Loucy (cell line): ENCODE measurements at regions not wholly inside any gene's neighbourhood (a gene's known extent, or its start where the extent isn't known, plus 50 kb on each side); places are given as distances from the start of the nearest gene placed in this dataset.

Experiments used
- H2AFZ ChIP-seq: fragments of 200-600 bp; sonication (generic); 2 replicates; pipeline ENCODE4 v1.6.0; 2016; ENCODE audit warnings: antibody characterized with exemption, mild to moderate bottlenecking, low read length, moderate library complexity
- H3F3A ChIP-seq: fragments of 200-600 bp; 2 replicates; pipeline ENCODE4 v1.6.0; 2016; ENCODE audit warnings: antibody characterized with exemption, low read depth, mild to moderate bottlenecking
- H3K27me3 ChIP-seq: fragments of 200-600 bp; sonication (generic); 2 replicates; pipeline ENCODE4 v1.6.1; 2014; ENCODE audit warnings: low read length, mild to moderate bottlenecking; ENCODE audit not compliant: insufficient read depth, poor library complexity, severe bottlenecking
- H3K36me3 ChIP-seq: fragments of 200-600 bp; sonication (generic); 2 replicates; pipeline ENCODE4 v1.6.1; 2016; ENCODE audit warnings: low read length; ENCODE audit not compliant: insufficient read depth
- H3K4me1 ChIP-seq: fragments of 200-600 bp; sonication (generic); 2 replicates; pipeline ENCODE4 v1.5.1; 2014; ENCODE audit warnings: low read length, mild to moderate bottlenecking; ENCODE audit not compliant: insufficient read depth, poor library complexity, severe bottlenecking
- H3K4me2 ChIP-seq: fragments of 200-600 bp; sonication (generic); 2 replicates; pipeline ENCODE4 v1.6.0; 2014; ENCODE audit warnings: antibody characterized with exemption, low read length, low read depth, mild to moderate bottlenecking; ENCODE audit not compliant: poor library complexity, severe bottlenecking
- H3K4me3 ChIP-seq: fragments of 200-600 bp; sonication (generic); 2 replicates; pipeline ENCODE4 v1.5.1; 2014; ENCODE audit warnings: low read length, mild to moderate bottlenecking, mixed read lengths; ENCODE audit not compliant: poor library complexity, severe bottlenecking
- H3K79me2 ChIP-seq: fragments of 200-600 bp; sonication (generic); 2 replicates; pipeline ENCODE4 v1.6.1; 2014; ENCODE audit warnings: low read length; ENCODE audit not compliant: insufficient read depth
- H3K9ac ChIP-seq: fragments of 200-600 bp; sonication (generic); 2 replicates; pipeline ENCODE4 v1.6.0; 2014; ENCODE audit warnings: mild to moderate bottlenecking, low read depth, low read length, moderate library complexity; ENCODE audit not compliant: poor library complexity, severe bottlenecking
- H3K9me2 ChIP-seq: fragments of 200-600 bp; sonication (generic); replicated peaks from 2 replicates; pipeline ENCODE4 v1.6.1; 2016; ENCODE audit warnings: low read depth, low read length, mixed read lengths
- H3K9me3 ChIP-seq: fragments of 200-600 bp; sonication (generic); 2 replicates; pipeline ENCODE4 v1.6.1; 2014; ENCODE audit warnings: mild to moderate bottlenecking, antibody characterized with exemption, low read length, low read depth; ENCODE audit not compliant: insufficient read depth
- H4K20me1 ChIP-seq: fragments of 200-600 bp; sonication (generic); 2 replicates; pipeline ENCODE4 v1.6.0; 2014; ENCODE audit warnings: antibody characterized with exemption, low read length, mild to moderate bottlenecking; ENCODE audit not compliant: insufficient read depth, poor library complexity, severe bottlenecking
- CTCF ChIP-seq: fragments of 200-600 bp; sonication (generic); conservative IDR thresholded peaks from 2 replicates; pipeline ENCODE4 v1.5.1; 2014; ENCODE audit warnings: mild to moderate bottlenecking, antibody characterized with exemption, low read length
- EZH2phosphoT487 ChIP-seq: fragments of 200-600 bp; IDR thresholded peaks from 2 replicates; pipeline ENCODE4 v1.6.1; 2018; ENCODE audit warnings: antibody characterized with exemption, mild to moderate bottlenecking, moderate library complexity, borderline replicate concordance

GRCh38 chr2:72015266-72015665, 132.4 kb downstream of the CYP26B1 start:
- no peaks in the 10 kb centered on the region for H3K9me2 ChIP-seq
- no peak overlapping the region for H3K4me3 ChIP-seq
- H3K36me3 ChIP-seq: no peaks in the 10 kb centered on the region
- H2AFZ ChIP-seq: no peak overlapping the region
- TF ChIP-seq EZH2phosphoT487 (no peak), CTCF (no peak)
- no peak overlapping the region for H3K4me2 ChIP-seq
- no peaks in the 10 kb centered on the region for H3K27me3 ChIP-seq
- no peaks in the 10 kb centered on the region for H3K79me2 ChIP-seq
- no peaks in the 10 kb centered on the region for H3K9me3 ChIP-seq
- no peak overlapping the region for H3K9ac ChIP-seq
- no peaks in the 10 kb centered on the region for H3K4me1 ChIP-seq
- H4K20me1 ChIP-seq: no peaks in the 10 kb centered on the region
- no peaks in the 10 kb centered on the region for H3F3A ChIP-seq

- Histone ChIP-seq H4K20me1 (no peaks in the 10 kb centered on the region), H3K9me2 (no peaks in the 10 kb centered on the region), H3K9me3 (no peaks in the 10 kb centered on the region), H3F3A (no peaks in the 10 kb centered on the region), H3K9ac (no peak overlapping the region), H3K79me2 (no peaks in the 10 kb centered on the region), H3K4me1 (no peaks in the 10 kb centered on the region), H3K36me3 (no peaks in the 10 kb centered on the region), H3K27me3 (no peaks in the 10 kb centered on the region), H3K4me2 (no peak overlapping the region), H2AFZ (no peak overlapping the region), H3K4me3 (no peak overlapping the region)
- TF ChIP-seq EZH2phosphoT487 (no peak), CTCF (no peak)
Observed at GRCh38 chr2:72014831-72015230, 132.8 kb downstream of the CYP26B1 start.

- Histone ChIP-seq H3K4me2 (no peak overlapping the region), H3K4me3 (no peak overlapping the region), H3F3A (no peaks in the 10 kb centered on the region), H3K9ac (no peak overlapping the region), H3K9me3 (no peaks in the 10 kb centered on the region), H3K4me1 (no peaks in the 10 kb centered on the region), H2AFZ (no peak overlapping the region), H3K36me3 (no peaks in the 10 kb centered on the region), H3K79me2 (no peaks in the 10 kb centered on the region), H4K20me1 (no peaks in the 10 kb centered on the region), H3K9me2 (no peaks in the 10 kb centered on the region), H3K27me3 (no peaks in the 10 kb centered on the region)
- TF ChIP-seq EZH2phosphoT487 (no peak), CTCF (no peak)
Observed at GRCh38 chr2:72013726-72014125, 133.9 kb downstream of the CYP26B1 start.
